Gastroesophageal sphincter (tissue), 4 donors: ENCODE measurements at regions not wholly inside any gene's neighbourhood (a gene's known extent, or its start where the extent isn't known, plus 50 kb on each side); places are given as distances from the start of the nearest gene placed in this dataset.

Source experiments
- ATAC-seq: fragments of 150-250 bp; one replicate; pipeline ENCODE4 v1.9.1; 2016; ENCODE audit warnings: mild to moderate bottlenecking, moderate library complexity
- H3K27ac ChIP-seq, 4 donors: fragments of 200-600 bp; sonication (generic) in 3 of 4; 1 replicate in 3 of 4; 2 replicates in 1 of 4; pipeline ENCODE4 v1.5.1; 2016 to 2019
- H3K27me3 ChIP-seq: fragments of 200-600 bp; sonication (generic); one replicate; pipeline ENCODE4 v1.5.1; 2019
- H3K36me3 ChIP-seq, 2 donors: fragments of 200-600 bp; sonication (generic); one replicate each; pipeline ENCODE4 v1.5.1; 2019; ENCODE audit warnings: control low read depth in 1 of 2
- H3K4me1 ChIP-seq, 3 donors: fragments of 200-600 bp; sonication (generic); 1 replicate in 2 of 3; 2 replicates in 1 of 3; pipeline ENCODE4 v1.5.1; 2016 to 2019; ENCODE audit warnings: control low read depth in 2 of 3
- H3K4me3 ChIP-seq, 2 donors: fragments of 200-600 bp; sonication (generic); one replicate each; pipeline ENCODE4 v1.5.1; 2019; ENCODE audit warnings: mild to moderate bottlenecking in 1 of 2, moderate library complexity in 1 of 2
- H3K9me3 ChIP-seq, 3 donors: fragments of 200-600 bp; sonication (generic); one replicate each; pipeline ENCODE4 v1.5.1; 2017 to 2019; ENCODE audit warnings: control low read depth in 2 of 3
- EP300 ChIP-seq: sonication (generic); formaldehyde crosslinking; IDR thresholded peaks from one replicate; pipeline ENCODE4 v1.6.1; 2017; ENCODE audit warnings: antibody characterized with exemption, mild to moderate bottlenecking
- POLR2AphosphoS5 ChIP-seq: sonication (generic); formaldehyde crosslinking; IDR thresholded peaks from one replicate; pipeline ENCODE4 v1.6.1; 2017; ENCODE audit warnings: antibody characterized with exemption
- WGBS, 2 donors: methylation state at CpG; one replicate each; pipeline ENCODE4 v1.1.5; 2018; ENCODE audit warnings: low coverage in 1 of 2; 5-methylcytosine and 5-hydroxymethylcytosine counted together
- small RNA-seq, 4 donors: library from RNA; depleted of rRNA; stranded (forward); fragments of <200 nt; gene quantifications; one replicate each; pipeline ENCODE3, GENCODE V24; 2016
- TF ChIP-seq, protein P1 (sequence below), 4 experiments: fragments of 200-600 bp in 2 of 4; fragments of 450-650 bp in 2 of 4; sonication (generic) in 1 of 4; IDR thresholded peaks; one replicate each; pipeline ENCODE4 v1.5.1; 2017 to 2019; ENCODE audit warnings: antibody characterized with exemption in 4 of 4, mild to moderate bottlenecking in 2 of 4, moderate library complexity in 2 of 4

DNA sequence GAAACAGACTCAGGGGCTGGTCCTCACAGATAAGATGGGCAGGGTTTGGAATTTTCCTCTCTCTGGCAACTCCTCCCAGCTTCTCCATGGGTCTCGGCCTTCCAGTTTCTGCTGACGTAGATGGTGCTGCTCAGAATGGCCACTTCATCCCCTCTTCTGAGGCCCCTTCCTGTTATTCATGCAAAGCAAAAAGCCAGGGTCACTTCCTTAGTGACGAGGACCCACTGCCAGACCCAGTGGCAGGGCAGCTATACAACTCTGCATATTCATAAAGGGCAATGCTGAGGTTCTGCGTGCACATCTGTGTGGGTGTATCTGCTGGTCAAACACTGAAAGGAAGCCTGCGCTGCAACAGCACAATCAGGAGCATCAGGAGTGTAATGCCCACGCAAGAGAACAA lies 108.8 kb downstream of the WSCD1 start:
- Histone ChIP-seq H3K4me3 (no peak overlapping the region), H3K36me3 (no peaks in the 10 kb centered on the region), H3K4me1 (no peaks in the 10 kb centered on the region), H3K9me3 (no peaks in the 10 kb centered on the region), H3K27ac (no peak overlapping the region), H3K27me3 (peaks cover 14% of the 10 kb centered on the region)
- 67 to 92% methylated on average over 3 to 5 of the region's 6 CpGs for WGBS, 2 donors
- ATAC-seq = no peak
- TF ChIP-seq EP300 (no peak), POLR2AphosphoS5 (no peak)
- TF ChIP-seq, protein P1, sequence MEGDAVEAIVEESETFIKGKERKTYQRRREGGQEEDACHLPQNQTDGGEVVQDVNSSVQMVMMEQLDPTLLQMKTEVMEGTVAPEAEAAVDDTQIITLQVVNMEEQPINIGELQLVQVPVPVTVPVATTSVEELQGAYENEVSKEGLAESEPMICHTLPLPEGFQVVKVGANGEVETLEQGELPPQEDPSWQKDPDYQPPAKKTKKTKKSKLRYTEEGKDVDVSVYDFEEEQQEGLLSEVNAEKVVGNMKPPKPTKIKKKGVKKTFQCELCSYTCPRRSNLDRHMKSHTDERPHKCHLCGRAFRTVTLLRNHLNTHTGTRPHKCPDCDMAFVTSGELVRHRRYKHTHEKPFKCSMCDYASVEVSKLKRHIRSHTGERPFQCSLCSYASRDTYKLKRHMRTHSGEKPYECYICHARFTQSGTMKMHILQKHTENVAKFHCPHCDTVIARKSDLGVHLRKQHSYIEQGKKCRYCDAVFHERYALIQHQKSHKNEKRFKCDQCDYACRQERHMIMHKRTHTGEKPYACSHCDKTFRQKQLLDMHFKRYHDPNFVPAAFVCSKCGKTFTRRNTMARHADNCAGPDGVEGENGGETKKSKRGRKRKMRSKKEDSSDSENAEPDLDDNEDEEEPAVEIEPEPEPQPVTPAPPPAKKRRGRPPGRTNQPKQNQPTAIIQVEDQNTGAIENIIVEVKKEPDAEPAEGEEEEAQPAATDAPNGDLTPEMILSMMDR (IDR thresholded peaks at IDR 0.05) = no peak

DNA sequence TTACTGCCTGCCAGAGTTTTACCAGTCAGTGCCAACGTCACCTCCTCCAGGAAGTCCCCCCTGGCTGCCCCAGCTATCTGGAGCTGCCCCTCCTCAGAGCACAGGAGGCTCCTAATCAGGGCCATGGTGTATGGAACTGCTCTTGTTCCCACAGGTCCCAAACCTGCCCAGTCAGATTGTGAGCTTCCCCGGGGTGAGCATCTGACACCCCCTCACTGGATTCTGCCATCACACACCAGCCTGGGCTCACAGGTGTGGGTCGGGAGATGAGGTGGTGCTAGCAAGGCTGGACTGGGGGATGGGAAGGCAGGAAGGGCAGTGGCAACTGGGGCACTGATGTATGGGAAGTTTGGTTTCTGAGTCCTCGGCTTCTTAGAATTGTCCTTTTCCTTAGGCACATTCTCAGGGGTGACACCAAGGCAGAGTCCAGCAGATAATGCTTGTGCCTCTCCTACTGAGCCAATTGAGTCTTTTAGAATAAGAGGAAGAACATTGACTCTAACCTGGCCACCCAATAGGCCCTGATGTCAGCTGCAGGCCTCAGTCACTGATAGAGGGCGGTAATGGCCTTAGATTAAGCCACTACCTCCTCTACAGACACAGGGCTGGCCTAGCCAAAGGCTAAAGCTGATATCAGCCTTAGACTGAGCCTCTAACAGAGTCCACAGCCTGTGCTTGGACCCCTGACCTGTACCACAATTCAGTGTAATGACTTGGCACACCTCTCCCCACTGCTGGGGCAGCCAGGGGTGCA lies 107.9 kb downstream of the WSCD1 start:
- Histone ChIP-seq H3K27me3 (peaks cover 14% of the 10 kb centered on the region), H3K4me1 (no peaks in the 10 kb centered on the region), H3K9me3 (no peaks in the 10 kb centered on the region), H3K4me3 (no peak overlapping the region), H3K36me3 (no peaks in the 10 kb centered on the region), H3K27ac (no peak overlapping the region)
- ATAC-seq = no peak
- TF ChIP-seq POLR2AphosphoS5 (no peak), EP300 (no peak)
- no CpG with 5 or more reads among the region's 5 CpGs for WGBS, 2 donors

Small RNA genes in the stretch of these regions (small RNA-seq; reads per million reads assigned to genes)
- gene RNU6-1264P = 0 reads per million in 4 donors
